Activated CD8-positive, alpha-beta memory T cell treated with anti-CD3 and anti-CD28 coated beads, Interleukin-2, amount 10 ng/mL, durations not matched to agents 7 days and 5 days (primary cell): ENCODE measurements at regions not wholly inside any gene's neighbourhood (a gene's known extent, or its start where the extent isn't known, plus 50 kb on each side); places are given as distances from the start of the nearest gene placed in this dataset.

Experiments
- ATAC-seq: fragments of 150-1000 bp; cut with Tn5 transposase; one replicate; pipeline ENCODE4 v1.10.0; 2021; ENCODE audit warnings: moderate library complexity
- CTCF ChIA-PET: fragments of 350-600 bp; sonication (Branson Sonifier 250); formaldehyde crosslinking; loops from one replicate; lab custom pipeline; 2021; ENCODE audit warnings: antibody characterized with exemption; lab: Charles Lee
- DNase-seq: peaks from one replicate; pipeline ENCODE4 v3.0.0-alpha.2; 2020
- H3K27ac Mint-ChIP-seq: one replicate; pipeline ENCODE4 v1.8.0; 2021; ENCODE audit warnings: mild to moderate bottlenecking, mixed read lengths
- H3K27me3 Mint-ChIP-seq: one replicate; pipeline ENCODE4 v1.8.0; 2021; ENCODE audit warnings: mixed read lengths
- H3K36me3 Mint-ChIP-seq: one replicate; pipeline ENCODE4 v1.8.0; 2021; ENCODE audit warnings: mild to moderate bottlenecking, mixed read lengths
- H3K4me1 Mint-ChIP-seq: one replicate; pipeline ENCODE4 v1.8.0; 2021; ENCODE audit warnings: mixed read lengths
- H3K4me3 Mint-ChIP-seq: one replicate; pipeline ENCODE4 v1.8.0; 2021; ENCODE audit warnings: mild to moderate bottlenecking, moderate library complexity, mixed read lengths
- H3K9me3 Mint-ChIP-seq: one replicate; pipeline ENCODE4 v1.8.0; 2022; ENCODE audit warnings: low read depth, mixed read lengths

DNA sequence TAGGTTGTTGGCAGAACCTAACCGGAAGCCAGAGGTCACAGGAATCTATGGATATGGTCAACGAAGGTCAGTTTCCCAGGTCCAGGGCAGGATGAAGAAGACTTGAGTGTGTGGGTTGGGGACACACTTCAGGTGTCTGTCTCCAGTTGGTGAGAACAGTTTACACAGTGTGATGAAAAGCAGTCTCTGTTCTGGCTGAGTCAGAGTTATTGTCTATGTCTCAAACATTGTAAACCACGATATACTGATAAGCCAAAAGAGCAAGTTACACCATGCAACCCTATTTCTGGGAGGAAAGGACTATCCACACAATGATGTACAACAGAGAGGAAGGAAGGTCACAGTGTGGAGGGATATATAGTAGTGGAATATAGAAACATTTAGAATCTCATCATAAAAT is 187.1 kb upstream of the C1QTNF7 start:
- H3K4me1 Mint-ChIP-seq, result no peaks in the 10 kb centered on the region
- H3K36me3 Mint-ChIP-seq, result no peaks in the 10 kb centered on the region
- no peak for DNase-seq
- no peak overlapping the region for H3K4me3 Mint-ChIP-seq
- peaks cover 9% of the 10 kb centered on the region for H3K27me3 Mint-ChIP-seq
- CTCF ChIA-PET, result interaction anchor here (1.5 kb wide), 1 partner anchor 156 kb away, joined by 6 read pairs; no protein-coding TSS in a partner anchor
- no peaks in the 10 kb centered on the region for H3K9me3 Mint-ChIP-seq
- no peak for ATAC-seq
- H3K27ac Mint-ChIP-seq, result no peak overlapping the region

DNA sequence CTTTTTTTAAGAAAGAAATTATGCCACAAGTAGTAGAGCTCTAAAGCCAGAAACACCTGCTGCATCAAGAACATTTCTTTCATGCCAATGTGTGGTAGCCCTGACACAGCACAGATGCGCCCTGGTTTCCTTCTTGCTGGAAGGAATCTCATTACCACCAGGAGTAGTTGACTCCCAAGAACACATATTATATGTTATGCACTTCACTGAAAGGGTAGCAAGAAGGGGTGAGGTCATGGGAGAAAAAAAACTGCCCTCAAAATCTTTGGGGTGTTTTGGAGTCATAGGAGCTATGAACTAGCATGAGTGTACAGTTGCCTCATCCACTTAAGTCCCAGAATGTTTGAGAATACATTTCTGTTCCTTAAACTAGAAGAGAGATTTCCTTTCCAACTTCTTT is 185.8 kb upstream of the C1QTNF7 start:
- H3K27me3 Mint-ChIP-seq, result peaks cover 7% of the 10 kb centered on the region

DNA sequence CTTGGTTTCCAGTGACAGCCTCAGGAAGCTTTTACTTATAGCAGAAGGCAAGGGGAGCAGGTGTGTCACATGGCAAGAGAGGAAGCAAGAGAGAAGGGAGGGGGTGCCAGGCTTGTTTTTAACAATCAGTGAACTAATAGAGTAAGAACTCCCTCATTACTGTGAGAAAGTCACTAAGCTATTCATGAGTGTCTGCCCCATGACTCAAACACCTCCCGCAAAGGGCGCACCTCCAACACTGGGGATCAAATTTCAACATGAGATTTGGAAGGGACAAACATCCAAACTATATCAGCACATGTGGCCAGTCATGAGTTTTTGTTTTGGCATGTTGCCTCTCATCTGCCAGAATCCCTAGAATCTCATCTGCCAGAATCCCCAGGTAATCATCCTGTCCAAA is 183.5 kb upstream of the C1QTNF7 start:
- no peak for ATAC-seq
- no peak overlapping the region for H3K4me3 Mint-ChIP-seq
- no peaks in the 10 kb centered on the region for H3K27me3 Mint-ChIP-seq
- no peaks in the 10 kb centered on the region for H3K36me3 Mint-ChIP-seq
- no peak for DNase-seq
- CTCF ChIA-PET, result no interaction called here
- no peaks in the 10 kb centered on the region for H3K9me3 Mint-ChIP-seq
- H3K27ac Mint-ChIP-seq, result no peak overlapping the region
- no peaks in the 10 kb centered on the region for H3K4me1 Mint-ChIP-seq

More for the DNA sequence above, 185.8 kb upstream of the C1QTNF7 start:
- H3K36me3 Mint-ChIP-seq, result no peaks in the 10 kb centered on the region
- no peaks in the 10 kb centered on the region for H3K4me1 Mint-ChIP-seq
- CTCF ChIA-PET, result interaction anchor here (0.5 to 1.5 kb wide), 4 partner anchors 9 to 395 kb away, joined by 3 to 6 read pairs (median 4); no protein-coding TSS in a partner anchor
- H3K27ac Mint-ChIP-seq, result no peak overlapping the region
- H3K4me3 Mint-ChIP-seq, result no peak overlapping the region
- ATAC-seq (no peak), DNase-seq (no peak)
- H3K9me3 Mint-ChIP-seq, result no peaks in the 10 kb centered on the region

DNA sequence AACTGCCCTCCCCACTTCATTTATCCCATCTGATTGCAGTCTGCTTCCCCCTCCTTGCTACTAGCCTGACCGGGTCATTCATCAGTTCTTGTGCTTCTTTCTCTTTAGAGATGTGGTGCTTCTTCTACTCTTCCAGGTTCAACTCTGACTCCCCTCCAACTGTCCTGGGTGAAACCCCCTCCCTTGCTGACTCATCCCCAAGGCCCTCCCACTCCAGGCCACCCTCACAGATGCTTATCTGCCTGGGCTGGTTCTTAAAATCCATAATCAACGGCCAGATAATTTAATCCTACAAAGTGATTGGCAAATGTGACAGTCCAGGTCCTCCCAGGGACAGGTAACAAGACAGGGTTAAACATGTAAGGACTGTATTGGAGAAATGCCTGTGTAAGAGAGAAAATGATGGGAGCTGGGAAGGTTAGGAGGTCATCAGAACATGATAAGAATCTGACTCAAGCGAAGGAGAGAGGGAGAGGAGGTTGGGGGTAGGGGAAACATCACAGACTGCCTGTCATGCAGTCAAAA is 182.8 kb upstream of the C1QTNF7 start:
- CTCF ChIA-PET, result no interaction called here
- no peak overlapping the region for H3K27ac Mint-ChIP-seq
- H3K4me3 Mint-ChIP-seq, result no peak overlapping the region
- no peaks in the 10 kb centered on the region for H3K4me1 Mint-ChIP-seq
- ATAC-seq (no peak), DNase-seq (no peak)
- H3K9me3 Mint-ChIP-seq, result no peaks in the 10 kb centered on the region
- H3K36me3 Mint-ChIP-seq, result no peaks in the 10 kb centered on the region
- no peaks in the 10 kb centered on the region for H3K27me3 Mint-ChIP-seq

DNA sequence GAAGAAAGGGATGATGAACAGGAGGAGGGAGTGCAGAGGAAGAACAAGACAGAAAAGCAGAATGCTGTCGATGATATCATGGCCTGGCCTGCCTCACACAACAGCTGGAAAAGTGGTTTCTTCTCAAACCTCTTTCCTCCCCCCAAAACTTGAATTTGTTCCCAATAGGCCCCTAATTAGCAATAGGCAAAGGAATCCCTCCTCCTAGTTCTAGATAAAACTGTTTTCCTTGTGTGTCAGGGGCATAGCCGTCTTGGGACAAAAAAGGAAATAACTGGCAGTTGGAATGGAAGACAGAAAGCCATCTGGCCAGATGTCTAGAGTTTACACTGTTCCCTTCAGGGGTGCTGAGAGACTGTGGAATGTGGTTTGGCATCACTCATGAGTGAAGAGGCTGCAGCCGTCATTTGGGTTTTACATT is 177.8 kb upstream of the C1QTNF7 start:
- Mint-ChIP-seq H3K9me3 (no peaks in the 10 kb centered on the region), H3K27me3 (peaks cover 4% of the 10 kb centered on the region), H3K4me1 (no peaks in the 10 kb centered on the region), H3K4me3 (no peak overlapping the region), H3K27ac (no peak overlapping the region), H3K36me3 (no peaks in the 10 kb centered on the region)
- ATAC-seq (no peak), DNase-seq (no peak)
- CTCF ChIA-PET, result no interaction called here

DNA sequence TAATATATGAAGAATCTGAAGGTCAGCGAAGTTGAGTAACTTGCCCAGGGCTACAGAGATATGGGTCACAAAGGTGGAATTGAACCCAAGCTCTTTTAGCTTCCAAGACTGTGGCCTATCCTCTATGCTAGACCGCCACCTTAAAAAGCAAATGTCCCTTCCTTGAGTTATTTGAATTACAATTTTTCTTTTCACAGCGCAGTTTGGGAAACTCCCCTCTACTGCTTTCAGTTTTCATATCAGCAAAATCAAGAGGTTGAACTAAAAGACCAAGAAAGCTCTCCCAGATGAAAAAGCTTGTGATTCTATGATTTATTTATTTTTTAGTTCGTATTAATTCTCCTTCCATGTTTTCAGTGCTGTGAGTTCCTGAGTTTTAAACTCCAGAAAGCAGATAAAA is 174.5 kb upstream of the C1QTNF7 start:
- H3K27me3 Mint-ChIP-seq, result peaks cover 7% of the 10 kb centered on the region
- CTCF ChIA-PET, result interaction anchor here (1.0 kb wide), 1 partner anchor 17 kb away, joined by 5 read pairs; no protein-coding TSS in a partner anchor
- H3K4me3 Mint-ChIP-seq, result no peak overlapping the region
- no peak for DNase-seq
- ATAC-seq, result no peak
- H3K36me3 Mint-ChIP-seq, result no peaks in the 10 kb centered on the region
- no peaks in the 10 kb centered on the region for H3K4me1 Mint-ChIP-seq
- no peaks in the 10 kb centered on the region for H3K9me3 Mint-ChIP-seq
- no peak overlapping the region for H3K27ac Mint-ChIP-seq

DNA sequence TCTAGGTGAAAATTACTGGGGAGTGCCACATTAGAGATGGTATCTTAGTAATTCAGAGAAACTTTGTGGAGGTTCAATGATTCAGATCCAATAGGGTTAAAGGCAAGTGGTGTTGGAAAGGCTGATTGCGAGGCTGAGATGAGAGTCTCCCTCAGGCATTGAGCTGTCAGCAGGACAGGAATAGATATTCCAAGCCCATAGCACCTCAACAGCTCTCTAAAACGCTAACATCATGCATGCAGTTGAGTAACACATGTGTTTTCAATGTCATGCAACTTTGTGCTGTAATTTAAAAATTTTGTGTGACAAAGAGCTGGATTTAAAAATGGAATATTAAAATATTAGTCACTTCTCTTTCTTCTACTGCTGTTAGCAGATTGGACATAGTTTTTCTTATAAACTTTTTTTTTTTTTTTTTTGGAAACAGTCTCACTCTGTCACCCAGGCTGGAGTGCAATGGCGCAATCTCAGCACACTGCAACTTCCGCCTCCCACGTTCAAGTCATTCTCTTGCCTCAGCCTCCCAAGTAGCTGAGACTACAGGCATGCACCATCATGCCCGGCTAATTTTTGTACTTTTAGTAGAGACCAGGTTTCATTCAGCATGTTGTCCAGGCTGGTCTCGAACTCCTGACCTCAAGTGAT is 173.5 kb upstream of the C1QTNF7 start:
- no peak for DNase-seq
- no peak overlapping the region for H3K27ac Mint-ChIP-seq
- H3K27me3 Mint-ChIP-seq, result peaks cover 7% of the 10 kb centered on the region
- CTCF ChIA-PET, result interaction anchor here (0.7 to 1.0 kb wide), 3 partner anchors 18 to 400 kb away, joined by 3 to 5 read pairs (median 3); no protein-coding TSS in a partner anchor
- no peak for ATAC-seq
- no peaks in the 10 kb centered on the region for H3K9me3 Mint-ChIP-seq
- H3K36me3 Mint-ChIP-seq, result no peaks in the 10 kb centered on the region
- no peaks in the 10 kb centered on the region for H3K4me1 Mint-ChIP-seq
- H3K4me3 Mint-ChIP-seq, result no peak overlapping the region

DNA sequence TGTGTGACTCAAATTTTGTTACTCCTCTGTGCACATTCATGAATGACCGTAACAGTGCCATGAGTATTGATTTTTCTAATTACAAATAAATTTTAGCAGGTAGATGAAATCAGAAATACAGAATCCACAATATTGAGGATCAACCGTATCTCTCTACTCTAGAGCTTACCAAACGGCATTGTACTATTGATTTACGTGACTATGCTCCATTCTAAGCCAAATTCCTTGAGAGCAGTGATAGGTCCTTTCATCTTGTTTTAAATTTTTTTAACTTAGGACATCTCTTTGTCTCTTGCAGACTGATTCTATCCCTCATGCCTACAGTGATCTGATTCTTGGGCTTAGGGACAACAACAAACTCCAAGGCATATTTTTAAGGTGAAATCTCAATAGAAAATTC is 172.3 kb upstream of the C1QTNF7 start:
- Mint-ChIP-seq H3K27ac (no peak overlapping the region), H3K27me3 (peaks cover 7% of the 10 kb centered on the region)

DNA sequence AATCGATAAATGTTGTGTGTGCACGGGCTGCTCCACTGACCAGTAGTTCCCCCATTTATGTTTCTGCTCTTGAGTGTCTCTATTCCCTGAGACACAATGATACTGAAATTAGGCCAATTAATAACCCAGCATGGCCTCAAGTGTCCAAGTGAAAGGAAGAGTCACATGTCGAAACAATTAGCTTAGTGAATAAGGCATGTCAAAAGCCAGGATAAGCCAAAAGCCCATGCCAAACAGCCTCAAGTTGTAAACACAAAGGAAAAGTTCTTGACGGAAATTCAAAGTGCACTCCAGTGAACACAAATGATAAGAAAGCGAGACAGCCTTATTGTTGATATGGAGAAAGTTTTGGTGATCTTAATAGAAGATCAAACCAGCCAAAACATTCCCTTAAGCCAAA is 167.1 kb upstream of the C1QTNF7 start:
- Mint-ChIP-seq H3K4me1 (no peaks in the 10 kb centered on the region), H3K27ac (no peak overlapping the region), H3K36me3 (no peaks in the 10 kb centered on the region), H3K27me3 (peaks cover 3% of the 10 kb centered on the region), H3K4me3 (no peak overlapping the region), H3K9me3 (no peaks in the 10 kb centered on the region)
- CTCF ChIA-PET, result no interaction called here
- no peak for ATAC-seq
- no peak for DNase-seq

More for the DNA sequence above, 172.3 kb upstream of the C1QTNF7 start:
- Mint-ChIP-seq H3K36me3 (no peaks in the 10 kb centered on the region), H3K9me3 (no peaks in the 10 kb centered on the region), H3K4me3 (no peak overlapping the region), H3K4me1 (no peaks in the 10 kb centered on the region)
- no peak for ATAC-seq
- no peak for DNase-seq
- CTCF ChIA-PET, result no interaction called here

DNA sequence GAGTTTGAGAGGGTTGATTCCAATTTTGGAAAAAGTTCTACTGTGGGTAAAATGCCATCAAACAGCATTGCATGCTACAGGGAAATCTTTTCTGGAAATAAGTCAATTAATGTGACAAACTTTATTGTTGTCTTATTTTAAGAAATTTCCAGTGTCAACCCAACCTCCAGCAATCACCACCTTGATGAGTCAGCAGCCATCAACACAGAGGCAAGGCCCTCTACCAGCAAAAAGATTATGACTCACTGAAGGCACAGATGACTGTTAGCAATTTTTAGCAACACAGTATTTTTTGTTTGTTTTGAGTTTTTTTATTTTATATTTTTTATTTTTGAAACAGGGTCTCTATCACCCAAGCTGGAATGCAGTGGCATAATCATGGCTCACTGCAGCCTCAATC is 165.4 kb upstream of the C1QTNF7 start:
- H3K27me3 Mint-ChIP-seq, result no peaks in the 10 kb centered on the region
- no peaks in the 10 kb centered on the region for H3K9me3 Mint-ChIP-seq
- DNase-seq, result no peak
- H3K36me3 Mint-ChIP-seq, result no peaks in the 10 kb centered on the region
- no peak overlapping the region for H3K4me3 Mint-ChIP-seq
- H3K4me1 Mint-ChIP-seq, result no peaks in the 10 kb centered on the region
- CTCF ChIA-PET, result no interaction called here
- H3K27ac Mint-ChIP-seq, result no peak overlapping the region
- ATAC-seq, result no peak

DNA sequence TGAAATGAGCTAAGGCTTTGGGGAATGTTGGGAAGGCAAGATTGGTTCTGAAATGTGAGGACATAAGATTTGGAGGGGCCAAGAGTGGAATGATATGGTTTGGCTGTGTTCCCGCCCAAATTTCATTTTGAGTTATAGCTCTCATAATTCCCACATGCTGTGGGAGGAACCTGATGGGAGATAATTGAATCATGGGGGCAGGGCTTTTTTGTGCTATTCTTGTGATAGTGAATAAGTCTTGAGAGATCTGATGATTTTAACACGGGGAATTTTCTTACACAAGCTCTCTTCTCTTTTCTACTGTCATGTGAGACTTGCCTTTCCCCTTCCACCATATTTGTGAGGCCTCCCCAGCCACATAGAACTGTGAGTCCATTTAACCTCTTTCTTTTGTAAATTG is 157.6 kb upstream of the C1QTNF7 start:
- peaks cover 3% of the 10 kb centered on the region for H3K9me3 Mint-ChIP-seq
- CTCF ChIA-PET, result interaction anchor here (0.6 kb wide), 1 partner anchor 151 kb away, joined by 3 read pairs; no protein-coding TSS in a partner anchor
- DNase-seq, result no peak
- H3K27ac Mint-ChIP-seq, result no peak overlapping the region
- no peaks in the 10 kb centered on the region for H3K4me1 Mint-ChIP-seq
- no peak overlapping the region for H3K4me3 Mint-ChIP-seq
- no peak for ATAC-seq
- peaks cover 3% of the 10 kb centered on the region for H3K27me3 Mint-ChIP-seq
- H3K36me3 Mint-ChIP-seq, result no peaks in the 10 kb centered on the region

DNA sequence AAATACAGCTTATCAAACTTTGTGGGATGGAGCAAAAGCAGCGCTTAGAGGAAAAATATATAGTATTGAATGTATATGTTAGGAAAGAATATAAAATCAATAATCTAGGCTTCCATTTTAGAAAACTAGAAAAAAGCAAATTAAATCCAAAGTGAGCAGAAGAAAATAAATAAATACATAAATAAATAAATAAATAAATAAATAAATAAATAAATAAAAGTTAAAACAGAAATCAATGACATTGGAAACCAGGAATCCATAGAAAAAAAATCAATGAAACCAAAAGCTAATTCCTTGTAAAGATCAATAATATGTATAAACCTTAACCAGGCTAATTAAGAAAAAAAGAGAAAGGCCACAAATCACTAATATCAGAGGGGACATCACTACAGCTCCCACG is 141.8 kb upstream of the C1QTNF7 start:
- H3K27me3 Mint-ChIP-seq, result no peaks in the 10 kb centered on the region
- H3K4me3 Mint-ChIP-seq, result no peak overlapping the region
- no peaks in the 10 kb centered on the region for H3K36me3 Mint-ChIP-seq
- no peak for DNase-seq
- CTCF ChIA-PET, result no interaction called here
- no peaks in the 10 kb centered on the region for H3K9me3 Mint-ChIP-seq
- H3K27ac Mint-ChIP-seq, result no peak overlapping the region
- no peak for ATAC-seq
- H3K4me1 Mint-ChIP-seq, result no peaks in the 10 kb centered on the region

DNA sequence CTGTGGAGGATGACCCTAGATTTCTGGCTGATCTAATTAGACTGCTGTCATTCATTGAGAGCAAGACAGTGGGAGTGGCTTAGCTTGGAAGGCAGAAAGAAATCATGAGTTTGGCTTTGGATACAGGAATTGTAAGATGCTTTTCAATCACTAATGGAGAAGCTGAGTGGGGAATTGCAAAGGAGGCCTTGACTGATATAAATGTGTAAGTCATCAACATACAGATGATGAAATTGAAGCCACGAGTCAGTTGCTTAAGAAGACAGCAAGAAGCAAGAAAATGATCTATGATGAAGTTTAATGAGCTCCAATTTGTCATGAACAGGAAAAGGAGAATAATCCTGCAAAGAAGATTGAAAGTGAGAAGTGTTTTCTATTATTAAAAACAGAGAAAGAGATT is 136.7 kb upstream of the C1QTNF7 start:
- Mint-ChIP-seq H3K36me3 (no peaks in the 10 kb centered on the region), H3K27me3 (peaks cover 4% of the 10 kb centered on the region), H3K4me1 (peaks cover 3% of the 10 kb centered on the region), H3K27ac (no peak overlapping the region), H3K4me3 (no peak overlapping the region), H3K9me3 (no peaks in the 10 kb centered on the region)
- ATAC-seq (no peak), DNase-seq (no peak)
- CTCF ChIA-PET, result no interaction called here

DNA sequence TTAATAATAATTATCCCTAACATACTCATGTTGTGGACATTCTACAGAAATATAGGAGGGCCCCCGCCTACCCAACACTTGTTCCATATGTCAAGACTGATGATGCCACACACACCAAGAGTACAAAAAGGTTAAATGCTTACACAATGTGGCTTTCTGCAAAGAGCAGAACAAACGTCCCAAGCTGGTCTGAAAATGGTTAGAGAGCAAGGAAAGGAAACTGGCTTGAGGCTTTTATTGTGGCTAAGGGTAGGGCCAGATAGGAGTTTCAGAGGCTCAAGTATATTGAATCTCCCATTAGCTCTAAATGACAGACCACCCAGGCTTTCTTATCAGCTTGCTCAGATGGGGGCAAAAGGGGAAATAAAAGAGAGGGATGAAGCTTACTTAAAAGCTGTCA is 134.1 kb upstream of the C1QTNF7 start:
- Mint-ChIP-seq H3K27me3 (peaks cover 4% of the 10 kb centered on the region), H3K4me1 (peaks cover 3% of the 10 kb centered on the region), H3K36me3 (no peaks in the 10 kb centered on the region), H3K27ac (no peak overlapping the region), H3K9me3 (no peaks in the 10 kb centered on the region), H3K4me3 (no peak overlapping the region)
- ATAC-seq (no peak), DNase-seq (no peak)
- CTCF ChIA-PET, result no interaction called here
